GM19035 (cell line): ENCODE measurements at regions not wholly inside any gene's neighbourhood (a gene's known extent, or its start where the extent isn't known, plus 50 kb on each side); places are given as distances from the start of the nearest gene placed in this dataset.
"Not testable (repeated sequence)": the region's sequence is repeated elsewhere in the genome, so short reads cannot be mapped to it uniquely, and the experiment has no call there.

Experiments
- ATAC-seq: cut with Tn5 transposase; IDR thresholded peaks from one replicate; pipeline ENCODE4 v1.9.1; 2021; ENCODE audit not compliant: unreplicated experiment

- ATAC-seq = no peak
These were observed 123.7 kb upstream of the IRX4 start for GRCh38 chr5:2006193-2006970.

DNA sequence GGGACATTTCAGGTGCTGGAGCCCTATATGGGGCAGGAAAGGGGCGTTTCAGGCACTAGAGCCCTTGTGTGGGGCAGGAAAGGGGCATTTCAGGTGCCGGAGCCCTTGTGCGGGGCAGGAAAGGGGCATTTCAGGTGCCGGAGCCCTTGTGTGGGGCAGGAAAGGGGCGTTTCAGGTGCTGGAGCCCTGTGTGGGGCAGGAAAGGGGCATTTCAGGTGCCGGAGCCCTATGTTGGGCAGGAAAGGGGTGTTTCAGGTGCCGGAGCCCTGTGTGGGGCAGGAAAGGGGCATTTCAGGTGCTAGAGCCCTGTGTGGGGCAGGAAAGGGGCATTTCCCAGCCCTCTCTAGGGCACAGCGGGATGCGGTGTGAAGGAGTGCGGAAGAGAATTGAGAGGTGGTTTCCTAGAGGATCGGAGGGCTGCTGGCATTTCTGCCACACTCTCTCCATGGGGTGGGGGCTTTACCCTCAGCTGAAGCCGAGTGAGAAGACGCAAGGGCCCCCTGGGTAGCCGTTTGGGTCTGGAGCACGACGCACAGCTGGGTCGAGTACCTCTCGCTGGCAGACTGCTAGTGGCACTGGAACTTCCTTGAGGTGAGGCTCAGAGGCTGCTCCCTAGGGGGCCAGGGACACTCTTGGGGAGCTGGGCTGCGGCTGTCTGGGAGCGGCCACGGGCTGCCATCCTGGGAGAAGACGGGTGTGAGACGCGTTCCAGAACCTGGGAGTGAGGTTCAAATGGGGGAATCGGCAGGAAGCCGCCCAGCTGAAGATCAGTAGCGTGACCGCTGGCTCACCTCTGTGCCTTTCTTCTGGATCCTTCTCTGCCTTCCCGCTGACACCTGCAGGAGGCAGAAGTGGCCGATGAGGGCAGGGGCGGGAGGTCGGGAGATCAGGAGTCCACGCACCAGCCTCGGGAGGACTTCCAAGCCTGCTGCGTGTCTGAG lies 122.6 kb upstream of the IRX4 start:
- ATAC-seq = no peak

DNA sequence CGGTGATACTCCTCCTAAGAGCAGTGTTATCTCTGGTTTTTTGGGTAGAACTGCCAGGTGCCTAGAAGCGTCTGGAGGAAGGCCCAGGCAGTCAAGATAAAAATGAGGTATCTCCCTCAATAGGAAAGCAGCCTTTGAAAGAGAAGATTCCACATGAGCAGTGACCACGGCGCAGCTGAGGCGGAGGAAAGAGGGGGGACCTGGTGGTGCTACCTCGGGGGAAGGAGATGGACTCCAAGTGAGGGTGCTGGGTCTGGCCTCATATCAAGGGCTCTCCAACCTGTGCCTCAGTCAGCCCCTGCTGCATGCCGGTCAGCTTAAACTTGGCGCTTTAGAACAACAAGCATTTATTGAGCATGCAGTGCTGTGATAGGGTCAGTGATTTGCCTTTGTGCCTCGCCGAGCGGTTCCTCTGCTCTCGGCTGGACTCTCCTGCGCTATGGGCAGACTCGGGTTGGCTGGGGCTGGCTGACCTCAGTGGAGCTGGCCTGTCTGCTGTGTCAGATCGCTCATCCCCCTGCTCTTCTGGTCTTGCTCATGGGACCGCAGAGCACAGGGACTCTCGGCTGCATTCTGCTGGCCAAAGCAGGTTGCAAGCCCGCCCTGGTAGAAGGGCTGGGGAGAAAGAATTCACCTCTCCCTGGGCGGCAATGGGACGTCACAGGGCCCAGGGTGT lies 121.1 kb upstream of the IRX4 start:
- no peak for ATAC-seq

- no peak for ATAC-seq
These were observed 120.5 kb upstream of the IRX4 start for GRCh38 chr5:2003206-2003605.

- no peak for ATAC-seq
These were observed 118.6 kb upstream of the IRX4 start for GRCh38 chr5:2001300-2001699.

- ATAC-seq = no peak
These were observed 117.9 kb upstream of the IRX4 start for GRCh38 chr5:2000591-2000990.

- no peak for ATAC-seq
These were observed 117.1 kb upstream of the IRX4 start for GRCh38 chr5:1999794-2000193.

- no peak for ATAC-seq
These were observed 116.1 kb upstream of the IRX4 start for GRCh38 chr5:1998716-1999317.

DNA sequence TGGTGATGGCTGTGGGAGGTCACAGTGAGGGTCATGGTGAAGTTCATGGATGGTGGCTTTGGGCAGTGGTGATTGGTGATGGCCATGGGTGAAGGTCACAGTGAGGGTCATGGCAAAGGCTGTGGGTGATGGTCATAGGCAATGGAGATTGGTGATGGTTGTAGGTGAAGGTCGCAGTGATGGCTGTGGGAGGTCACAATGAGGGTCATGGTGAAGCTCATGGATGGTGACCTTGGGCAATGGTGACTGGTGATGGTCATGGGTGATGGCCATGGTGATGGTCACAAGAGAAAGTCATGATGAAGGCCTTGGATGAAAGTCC lies 115.6 kb upstream of the IRX4 start:
- ATAC-seq = no peak

DNA sequence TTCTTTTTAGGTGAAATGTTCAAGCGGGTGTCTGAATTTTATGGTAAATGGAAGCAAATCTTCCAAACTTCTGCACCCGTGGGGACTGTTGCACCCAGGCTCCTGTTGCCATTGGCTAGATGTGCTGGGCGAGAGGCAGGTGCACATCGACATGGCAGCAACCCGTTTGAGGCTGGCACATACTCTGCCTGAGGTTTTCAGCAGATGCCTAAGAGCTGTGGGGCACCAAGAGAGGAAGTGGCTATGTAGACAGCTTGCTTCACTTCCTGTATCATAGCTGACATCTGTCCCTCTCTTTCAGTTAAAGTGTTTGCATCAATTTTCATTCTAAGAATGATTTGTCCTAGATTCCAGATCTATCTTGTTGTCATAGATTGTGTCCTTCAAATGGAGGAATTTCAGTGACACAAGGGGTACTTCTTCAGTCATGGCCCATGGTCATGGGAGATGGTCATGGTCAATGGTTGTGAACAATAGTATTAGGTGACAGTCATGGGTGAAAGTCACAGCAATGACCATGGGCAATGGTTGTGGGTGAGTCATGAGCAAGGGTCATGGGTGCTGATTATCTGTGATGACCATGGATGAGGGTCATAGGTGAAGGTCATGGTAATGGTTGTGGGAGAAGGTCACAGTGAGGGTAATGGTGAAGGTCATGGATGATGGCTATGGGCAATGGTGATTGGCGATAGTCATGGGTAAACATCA lies 115.1 kb upstream of the IRX4 start:
- ATAC-seq = no peak

- ATAC-seq = no peak
These were observed 112.8 kb upstream of the IRX4 start for GRCh38 chr5:1995491-1995890.

- ATAC-seq = no peak
These were observed 104.7 kb upstream of the IRX4 start for GRCh38 chr5:1987471-1987870.

DNA sequence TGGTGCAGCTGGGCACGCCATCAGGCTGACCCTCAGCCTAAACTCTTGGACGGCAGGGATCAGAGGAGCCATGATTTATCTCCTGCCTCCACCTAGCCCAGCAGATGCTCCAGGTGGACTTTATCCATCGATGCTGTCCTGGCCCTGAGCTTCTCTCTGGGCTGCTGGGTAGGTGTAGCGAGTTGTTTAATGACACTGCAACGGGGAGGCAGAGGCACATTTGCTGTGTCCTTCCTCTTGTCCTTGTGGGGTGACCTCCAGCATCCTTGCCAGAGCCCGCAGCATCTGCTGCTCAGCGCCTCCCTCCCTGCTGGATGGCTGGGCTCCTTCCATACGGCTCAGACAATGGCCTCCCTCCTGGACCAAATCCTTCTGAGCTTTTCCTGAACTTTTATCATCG lies 103.1 kb upstream of the IRX4 start:
- no peak for ATAC-seq

GRCh38 chr5:1983919-1984695 lies 101.4 kb upstream of the IRX4 start:
- no peak for ATAC-seq

DNA sequence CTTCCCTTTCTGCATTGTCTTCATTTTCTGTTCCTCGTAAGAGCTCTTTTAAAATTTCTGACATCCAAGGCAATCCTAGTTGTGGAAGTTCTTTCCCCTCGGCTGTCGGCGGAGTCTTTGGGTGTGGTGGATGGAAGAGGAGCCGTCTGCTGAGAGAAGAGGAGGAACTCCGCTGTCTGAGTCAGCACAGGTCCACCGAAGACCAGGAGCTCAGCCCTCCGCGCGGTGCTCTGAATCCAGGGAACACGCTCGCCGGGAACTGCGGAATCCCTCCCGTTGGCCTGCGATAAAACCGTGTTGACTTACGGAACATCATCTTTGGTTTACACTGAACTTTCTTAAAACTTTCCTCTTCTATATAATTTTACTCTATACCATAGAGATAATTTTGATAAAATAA lies 100.7 kb upstream of the IRX4 start:
- no peak for ATAC-seq

GRCh38 chr5:1982561-1982960 lies 99.8 kb upstream of the IRX4 start:
- ATAC-seq = not testable (repeated sequence)

DNA sequence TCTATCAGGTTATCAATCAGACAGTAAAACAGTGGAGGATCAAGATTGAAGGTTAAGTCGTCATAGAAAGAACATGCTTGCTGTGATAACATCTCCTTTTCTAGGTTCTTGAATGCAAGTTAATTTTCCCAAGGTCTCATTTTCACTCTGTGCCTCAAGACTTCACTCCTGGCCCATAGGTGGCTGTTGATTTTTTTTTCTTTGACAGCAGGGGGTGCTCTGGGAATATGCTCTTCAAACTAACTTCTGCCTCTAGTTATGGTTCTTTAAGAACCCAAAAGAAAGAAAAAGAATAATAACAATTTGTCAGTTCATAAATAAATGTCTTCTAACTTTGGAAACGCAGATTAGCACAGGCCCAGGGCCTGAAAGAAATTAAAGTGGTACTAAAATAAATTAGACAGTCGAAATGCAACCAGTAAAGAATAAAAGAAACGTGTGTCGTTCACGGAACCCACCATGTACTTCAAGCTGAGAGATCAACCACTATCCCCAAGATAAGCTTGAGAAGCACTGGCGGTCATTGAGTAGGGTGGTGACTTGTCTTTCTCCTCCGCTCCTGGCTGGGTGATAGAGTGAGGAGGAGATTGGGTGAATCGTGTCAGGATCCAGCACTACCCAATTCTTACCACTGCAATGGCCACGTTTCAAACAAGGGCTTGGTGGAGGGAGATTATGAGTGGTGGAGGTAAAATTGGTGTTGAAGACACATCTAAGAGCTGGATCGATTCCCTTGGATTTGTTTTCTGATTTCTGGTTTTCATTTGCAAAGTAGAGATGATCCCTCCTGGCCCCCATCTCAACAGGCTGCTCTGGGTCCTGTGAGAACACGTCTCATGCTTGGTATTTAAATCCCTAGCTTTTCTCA lies 93.4 kb upstream of the IRX4 start:
- no peak for ATAC-seq

- no peak for ATAC-seq
These were observed 92.6 kb upstream of the IRX4 start for GRCh38 chr5:1975406-1975715.
